HG03342 (cell line): ENCODE measurements at regions not wholly inside any gene's neighbourhood (a gene's known extent, or its start where the extent isn't known, plus 50 kb on each side); places are given as distances from the start of the nearest gene placed in this dataset.

Experiments used
- ATAC-seq: cut with Tn5 transposase; IDR thresholded peaks from one replicate; pipeline ENCODE4 v1.9.1; 2021; ENCODE audit warnings: mild to moderate bottlenecking, moderate library complexity; ENCODE audit not compliant: unreplicated experiment

DNA sequence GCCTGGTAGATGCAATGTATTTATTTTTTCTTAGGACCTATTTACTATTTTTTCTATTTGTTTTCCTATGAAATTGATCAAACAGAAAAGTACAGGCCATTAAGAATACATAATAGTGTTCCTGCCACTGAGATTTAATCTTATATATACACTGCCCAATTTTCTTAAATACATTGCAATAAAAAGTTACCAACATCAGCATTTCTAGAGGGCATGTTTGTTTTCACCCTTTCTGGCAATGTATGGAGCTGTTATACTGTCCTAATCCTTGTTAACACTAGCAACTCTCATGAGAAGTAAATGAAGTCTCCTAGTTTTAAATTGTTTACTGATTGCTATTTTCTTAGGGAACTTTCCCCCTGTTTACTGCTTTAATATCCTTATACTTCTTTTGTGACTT is 359.1 kb upstream of the SEMA3A start:
- no peak for ATAC-seq

DNA sequence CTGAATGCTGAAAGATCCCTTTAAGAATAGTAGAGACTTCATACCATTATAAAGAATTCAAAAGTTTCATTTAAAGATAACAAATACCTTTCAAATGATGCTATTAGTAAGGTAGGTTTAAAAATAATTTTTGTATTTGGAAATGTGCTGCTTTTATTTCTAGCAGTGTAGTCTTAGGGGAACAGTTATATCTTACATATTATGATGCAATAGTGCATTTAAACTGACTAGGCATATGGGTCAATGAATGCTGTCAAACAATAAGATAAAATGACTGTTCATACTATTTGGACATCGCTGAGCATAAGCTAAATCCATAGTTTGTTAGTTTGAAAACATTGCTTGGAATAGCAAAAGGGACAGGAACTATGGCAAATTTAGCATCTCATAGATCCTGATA is 354.8 kb upstream of the SEMA3A start:
- ATAC-seq, result no peak

DNA sequence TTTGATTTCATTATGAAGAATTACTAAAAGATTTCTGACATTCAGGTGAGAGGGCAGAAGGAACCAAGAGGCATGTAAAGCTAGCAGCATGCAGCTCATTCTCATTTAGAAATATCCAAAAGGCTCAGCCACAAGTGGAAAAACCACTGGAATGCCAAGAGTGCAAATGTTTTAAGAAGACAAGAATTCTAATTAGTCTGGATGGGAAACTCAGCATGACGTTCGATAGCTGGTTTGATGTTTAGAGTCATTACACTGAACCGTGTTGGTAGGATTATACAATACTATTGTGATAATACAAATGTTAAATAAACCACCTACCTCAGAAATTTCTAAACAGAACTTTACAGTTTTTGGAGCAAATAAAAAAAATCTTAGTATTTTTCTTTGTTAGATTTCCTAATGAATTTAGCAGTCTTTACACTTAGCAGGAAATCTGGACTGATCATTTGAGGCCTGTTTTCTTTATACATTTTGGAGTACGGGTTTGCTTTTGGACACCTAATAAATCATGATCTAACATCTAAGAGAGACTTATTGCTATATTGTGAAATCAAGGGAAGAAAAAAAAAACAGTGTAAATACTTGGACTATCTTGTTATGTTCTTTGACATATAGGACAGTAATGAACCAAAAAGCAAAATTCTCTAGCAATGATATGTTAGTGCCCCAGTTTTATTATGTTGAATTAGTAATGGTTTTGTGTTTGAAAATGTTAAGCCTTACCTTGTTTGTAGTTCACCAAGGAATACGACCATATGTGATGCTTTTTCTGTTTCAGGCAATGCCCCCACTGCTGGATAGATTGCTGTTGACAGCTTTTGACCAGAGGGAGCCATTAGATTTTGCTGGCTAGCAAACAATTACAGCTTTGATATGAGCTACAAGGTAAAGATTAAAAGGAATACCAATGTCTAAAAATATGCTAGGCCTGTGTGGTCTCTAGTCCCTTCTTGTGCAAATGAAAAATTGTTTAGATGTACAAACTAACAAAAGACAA is 354.1 kb upstream of the SEMA3A start:
- no peak for ATAC-seq

DNA sequence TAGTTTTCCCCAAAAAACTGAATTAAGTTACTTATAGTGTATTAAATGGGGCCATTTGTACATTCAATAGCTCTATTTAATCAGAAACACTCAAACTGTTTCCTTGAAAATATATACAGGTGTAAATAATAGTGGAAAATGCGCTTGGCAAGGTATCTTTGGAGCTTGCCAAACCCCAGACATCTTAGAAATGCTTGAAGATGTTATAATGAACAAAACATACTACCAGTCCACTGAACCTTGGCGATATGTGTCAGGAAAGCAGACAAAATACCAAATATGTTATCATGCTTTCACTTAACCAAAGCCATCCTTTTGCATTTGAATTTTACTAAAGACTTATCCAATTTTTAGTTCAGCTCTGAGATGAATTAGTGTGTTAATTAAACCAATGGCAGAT is 352.7 kb upstream of the SEMA3A start:
- ATAC-seq, result no peak

DNA sequence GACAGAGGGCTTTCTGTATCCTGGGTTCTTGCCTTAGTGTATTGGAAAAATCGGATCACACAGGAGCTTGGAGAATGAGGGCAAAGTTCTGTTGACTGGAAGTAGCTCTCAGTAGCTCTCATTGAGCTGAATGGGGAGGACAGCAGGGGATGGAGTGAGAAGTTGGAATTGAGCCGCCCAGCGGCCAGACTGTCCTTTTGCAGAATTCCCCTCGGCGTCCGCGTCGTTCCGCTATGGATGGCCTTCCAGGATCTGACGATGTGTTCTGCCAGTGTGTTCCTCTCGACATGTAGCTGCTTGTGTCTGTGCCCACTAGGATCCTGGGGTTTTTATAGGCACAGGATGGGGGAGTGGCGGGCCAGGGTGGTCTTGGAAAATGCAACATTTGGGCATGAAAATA is 351.8 kb upstream of the SEMA3A start:
- ATAC-seq, result no peak

DNA sequence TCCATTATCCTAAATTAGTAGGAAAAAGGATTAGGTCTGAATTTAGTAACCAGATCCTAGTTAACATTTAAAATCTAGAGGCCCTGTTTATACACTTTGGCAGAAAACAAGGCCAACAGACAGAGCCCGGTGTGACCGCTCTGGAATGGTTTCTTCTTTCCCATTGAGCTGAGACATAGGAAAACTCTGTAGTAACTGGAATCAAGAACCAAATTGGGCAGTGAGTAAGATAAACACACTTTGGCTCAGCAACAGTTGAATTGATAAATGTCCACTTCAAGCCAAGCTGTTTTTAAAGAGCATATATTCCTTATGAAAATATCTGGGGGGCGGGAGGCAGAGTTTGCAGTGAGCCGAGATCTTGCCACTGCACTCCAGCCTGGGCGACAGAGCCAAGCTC is 343.7 kb upstream of the SEMA3A start:
- ATAC-seq, result no peak

DNA sequence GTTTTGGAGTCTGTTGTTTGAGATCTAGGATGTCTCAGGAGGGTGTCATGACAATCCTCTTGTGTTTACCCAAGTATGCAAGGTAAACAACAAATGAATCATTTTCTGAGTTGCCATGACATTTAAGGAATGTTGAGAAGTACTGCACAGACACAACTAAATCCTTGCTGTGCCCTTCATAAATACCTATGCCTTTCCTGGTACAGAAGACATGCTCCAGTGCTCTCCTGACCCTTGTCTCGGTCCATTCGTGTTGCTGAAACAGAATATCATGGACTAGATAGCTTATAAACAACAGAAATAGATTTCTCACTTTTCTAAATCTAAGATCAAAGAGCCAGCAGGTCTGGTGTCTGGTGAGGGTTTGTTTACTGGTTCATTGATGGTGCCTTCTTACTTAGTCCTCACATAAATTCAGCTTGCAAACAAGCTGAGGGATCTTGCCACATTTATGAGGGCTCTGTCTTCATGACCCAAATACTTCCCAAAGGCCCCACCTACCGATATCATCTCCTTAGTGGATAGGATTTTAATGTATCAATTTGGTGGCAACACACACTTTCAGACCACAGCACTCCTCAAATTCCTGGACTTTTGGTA is 341.8 kb upstream of the SEMA3A start:
- no peak for ATAC-seq

DNA sequence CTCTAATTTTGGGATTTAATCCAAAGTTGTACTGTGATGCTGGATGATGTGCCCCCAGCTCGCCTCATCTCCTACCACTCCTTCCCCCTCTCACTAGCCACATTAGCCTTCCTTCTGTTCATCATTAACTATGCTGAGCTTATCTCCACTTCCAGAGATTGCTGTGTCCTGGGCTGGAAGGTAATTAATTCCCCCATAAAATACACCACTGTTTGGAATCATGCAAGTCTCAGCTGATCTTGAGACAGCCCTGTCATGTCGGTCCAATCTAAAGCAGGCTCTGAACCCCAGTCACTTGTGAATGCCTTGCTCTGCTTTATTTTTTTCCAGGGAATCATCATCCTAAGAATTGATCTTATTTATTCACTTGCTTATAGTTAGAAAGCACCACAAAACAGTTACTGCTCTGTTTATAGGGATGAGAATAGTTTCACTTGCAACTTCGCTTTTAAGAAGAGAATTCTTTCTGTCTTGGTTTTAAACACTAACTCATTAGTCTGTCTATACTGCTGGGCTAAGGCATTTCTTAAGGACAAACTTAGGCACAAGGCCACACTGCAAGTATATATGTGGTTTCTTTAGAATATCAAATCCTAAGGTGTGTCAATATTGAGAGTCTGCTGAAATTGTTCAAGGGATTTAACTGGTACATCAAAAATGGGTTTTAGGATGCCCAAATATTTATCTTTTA is 341.1 kb upstream of the SEMA3A start:
- no peak for ATAC-seq

DNA sequence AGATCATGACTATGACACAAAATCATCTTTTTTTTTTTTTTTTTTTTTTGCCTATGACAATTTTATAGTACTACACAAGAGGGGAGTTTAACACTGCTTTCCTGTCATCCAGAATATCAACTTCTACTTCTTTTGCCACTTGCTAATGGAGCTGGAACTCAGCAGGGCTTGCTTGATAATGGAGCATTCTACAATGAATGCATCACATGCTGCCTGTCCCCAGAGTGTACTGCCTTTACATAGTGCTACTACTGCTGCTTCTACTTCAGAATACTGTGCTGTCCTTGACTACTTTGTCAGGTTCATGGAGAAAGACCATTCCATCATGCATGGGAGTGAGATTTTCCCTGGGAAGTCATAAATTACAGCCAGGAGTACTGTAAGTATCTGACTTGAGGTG is 338.6 kb upstream of the SEMA3A start:
- no peak for ATAC-seq

DNA sequence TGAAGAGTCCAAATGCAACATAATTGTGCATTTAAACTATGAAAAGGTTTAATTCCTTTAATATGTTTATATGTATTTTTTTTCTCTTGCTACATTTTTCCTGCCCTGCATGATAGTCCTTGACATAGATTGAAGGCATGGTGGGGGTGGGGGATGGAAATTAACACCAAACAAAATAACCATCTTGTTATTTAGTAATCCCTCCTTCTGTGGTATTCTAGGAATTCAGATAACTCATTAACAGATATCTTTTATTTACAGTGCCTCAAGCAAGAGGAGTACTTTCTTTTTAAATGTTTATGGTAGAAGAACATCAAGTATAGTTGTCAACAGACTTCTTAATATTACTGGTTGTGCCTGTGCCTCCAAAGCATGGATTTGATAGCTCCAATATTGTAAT is 337.6 kb upstream of the SEMA3A start:
- no peak for ATAC-seq

DNA sequence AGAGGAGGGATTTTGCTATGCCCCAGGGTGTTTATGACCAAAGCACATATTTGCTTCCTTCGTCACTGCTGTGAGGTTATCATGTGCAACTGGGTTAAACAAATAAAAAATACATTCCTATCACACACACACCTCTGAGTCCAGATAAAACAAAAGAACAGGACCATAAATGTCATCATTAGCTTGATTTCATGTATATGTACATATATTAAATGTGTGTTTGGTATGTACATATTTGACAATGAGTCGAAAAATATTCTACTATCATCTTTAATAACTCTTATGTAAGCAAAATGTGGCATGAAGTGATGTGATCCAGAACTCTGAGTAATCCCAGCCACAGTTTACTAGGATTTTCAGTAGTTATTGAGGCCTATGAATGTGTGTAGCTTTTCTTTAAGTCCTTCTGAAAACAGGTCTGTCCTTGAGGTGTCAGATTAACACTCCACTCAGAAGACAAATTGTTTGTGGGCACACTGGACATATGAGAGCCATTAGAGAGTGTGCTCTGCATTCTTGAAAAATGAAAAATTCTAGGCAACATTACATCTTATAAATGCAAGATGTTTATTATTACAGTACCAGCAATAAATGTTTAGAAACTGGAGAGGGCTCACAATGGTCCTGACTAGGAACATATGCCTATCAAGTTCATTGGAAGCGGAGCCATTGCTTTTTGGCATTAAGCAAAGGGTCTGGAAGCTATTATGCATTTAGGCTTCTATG is 335.1 kb upstream of the SEMA3A start:
- no peak for ATAC-seq

DNA sequence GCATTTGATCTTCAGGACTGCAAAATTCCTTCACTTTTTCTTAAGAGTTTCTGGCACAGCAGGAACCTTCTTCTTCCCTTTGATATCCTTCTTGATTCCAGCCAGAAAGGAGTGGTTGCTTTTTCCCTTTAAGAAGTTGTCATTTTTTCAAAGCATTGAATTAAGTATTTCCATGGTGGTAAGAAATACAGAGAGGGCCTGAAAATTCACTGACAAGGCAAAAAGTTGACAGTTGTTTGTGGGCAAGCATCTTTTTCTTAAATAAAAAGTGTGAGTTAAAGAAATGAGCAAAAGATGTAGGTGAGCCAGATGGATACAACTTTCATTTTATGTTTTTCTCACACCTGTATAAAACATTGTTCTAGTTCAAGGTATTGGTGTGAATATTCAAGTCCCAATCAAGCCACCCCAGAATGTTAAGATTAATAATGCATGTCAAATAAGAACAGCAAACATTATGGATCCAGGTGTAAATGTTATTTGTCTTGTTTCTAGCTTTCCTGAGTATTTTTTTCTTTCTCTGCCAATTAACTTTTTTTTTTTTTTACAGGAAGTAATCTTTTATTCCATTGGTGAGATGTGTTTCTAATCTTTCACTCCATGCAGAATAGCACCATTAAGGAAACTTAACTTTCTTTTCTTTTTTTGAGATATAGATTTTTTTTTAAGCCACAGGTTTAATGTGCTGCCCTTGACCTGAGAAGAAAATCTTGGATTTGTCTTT is 334.3 kb upstream of the SEMA3A start:
- no peak for ATAC-seq

DNA sequence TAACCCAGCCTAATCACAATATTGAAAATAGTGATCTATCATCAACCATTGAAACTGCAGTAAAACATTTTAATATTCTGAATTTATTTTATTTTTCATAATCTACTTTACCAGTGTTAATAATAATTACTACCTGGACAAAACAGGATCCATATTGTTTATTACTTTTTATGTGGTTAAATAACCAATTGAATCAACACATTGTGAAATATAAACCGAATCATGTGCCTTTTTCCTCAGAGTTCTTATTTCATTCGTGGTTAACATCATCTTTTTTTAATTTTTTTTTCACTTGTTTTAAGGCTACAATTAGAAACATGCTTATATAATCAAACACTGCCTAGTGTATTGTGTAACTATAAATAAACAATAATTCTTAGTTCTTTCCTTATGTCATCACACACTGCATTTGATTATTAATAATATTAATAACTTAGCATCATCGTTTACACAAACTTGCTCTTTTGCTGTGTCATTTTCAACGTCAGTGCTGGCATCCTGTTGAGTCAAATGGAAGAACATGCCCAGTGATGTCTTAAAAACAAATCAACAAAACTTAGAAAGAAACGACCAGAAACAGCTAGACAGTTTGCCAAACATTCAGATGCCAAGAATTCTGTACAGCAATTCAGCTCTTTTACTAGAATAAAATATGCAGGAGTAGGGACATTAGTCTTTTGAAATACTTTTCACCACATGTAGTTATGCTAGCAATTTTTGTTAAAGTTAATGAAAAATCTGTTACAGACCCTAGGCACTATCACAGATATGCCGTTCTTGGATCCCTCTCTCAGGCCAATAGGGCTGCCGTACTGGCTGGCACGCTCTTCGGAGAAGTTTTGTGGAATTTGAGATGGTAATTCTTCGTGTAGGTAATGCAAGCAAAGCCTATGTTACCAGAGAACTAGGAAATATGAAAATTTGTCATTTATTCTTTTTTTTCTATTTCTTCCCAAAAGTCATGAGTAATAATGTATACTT is 330.4 kb upstream of the SEMA3A start:
- ATAC-seq, result no peak

DNA sequence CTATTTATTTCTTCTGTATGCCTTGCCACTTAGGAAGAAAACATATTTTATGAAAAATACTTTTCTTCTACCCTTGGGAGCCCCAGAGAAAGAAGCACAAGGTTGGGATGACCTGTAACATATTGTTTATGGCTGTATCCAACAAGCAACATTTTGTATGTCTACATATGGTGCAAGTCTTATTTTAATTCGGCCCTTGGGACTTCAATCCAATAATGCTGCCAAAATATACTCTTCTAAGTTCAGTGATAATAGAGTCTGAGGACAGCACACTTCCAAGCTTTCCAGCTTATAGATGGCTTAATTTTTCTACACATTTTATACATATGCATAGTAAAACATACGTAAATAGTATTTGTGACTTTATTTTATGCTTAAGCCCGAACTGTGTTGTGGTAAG is 318.5 kb upstream of the SEMA3A start:
- no peak for ATAC-seq

DNA sequence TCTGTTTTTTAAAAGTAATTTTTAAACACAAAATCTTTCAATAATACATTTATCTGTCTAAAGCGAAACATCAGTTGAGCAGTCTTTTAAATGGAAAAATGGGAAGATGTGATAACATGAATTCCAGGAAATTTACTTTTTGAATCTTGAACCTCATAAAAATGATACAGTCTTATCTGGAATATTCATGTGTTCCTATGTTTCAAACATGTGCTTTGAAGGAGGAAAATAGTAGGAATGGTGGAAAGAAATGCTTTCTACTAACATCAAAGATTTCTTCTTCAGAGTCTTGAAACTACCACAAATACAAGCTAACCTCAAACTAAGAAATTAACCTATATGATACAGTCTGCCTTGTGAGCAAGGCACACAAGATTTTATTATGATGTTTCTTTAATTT is 317.5 kb upstream of the SEMA3A start:
- no peak for ATAC-seq

DNA sequence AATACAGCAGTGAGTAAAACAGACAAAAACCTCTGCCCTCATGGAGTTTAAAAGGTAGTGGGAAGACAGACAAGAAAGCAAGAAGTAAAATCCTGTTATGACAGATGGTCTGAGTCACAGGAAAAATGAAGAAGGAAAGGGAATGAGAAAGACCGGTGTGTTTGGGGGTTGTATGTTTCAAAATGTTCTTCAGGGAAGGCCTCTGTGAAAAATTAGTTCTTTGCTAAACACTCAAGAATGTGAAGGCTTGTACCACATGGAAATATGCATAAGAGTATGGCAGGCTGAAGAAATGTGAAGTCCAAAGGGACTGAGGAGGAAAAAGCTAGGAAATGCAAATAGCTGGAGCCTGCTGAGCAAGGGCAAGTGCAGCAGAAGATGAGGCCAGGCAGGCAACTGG is 315.9 kb upstream of the SEMA3A start:
- ATAC-seq, result no peak

DNA sequence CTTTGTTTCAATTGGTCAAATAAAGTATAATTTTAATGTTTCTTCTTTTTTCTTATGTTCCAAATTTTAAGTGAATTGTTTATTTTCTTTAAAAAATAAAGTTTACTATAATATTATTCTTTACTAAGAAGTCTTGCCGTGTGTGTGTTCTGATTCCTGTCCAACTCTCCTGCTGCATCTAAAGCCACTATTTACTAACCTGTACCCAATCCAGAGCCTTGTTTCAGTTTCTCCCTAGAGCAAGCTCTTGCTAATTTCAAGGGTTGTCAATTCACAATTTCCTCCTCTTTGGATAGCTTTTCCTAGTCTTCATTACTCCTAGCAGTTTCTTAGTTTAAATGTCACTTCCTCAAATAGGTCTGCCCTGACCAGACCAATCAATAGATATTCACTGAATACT is 314.9 kb upstream of the SEMA3A start:
- no peak for ATAC-seq

DNA sequence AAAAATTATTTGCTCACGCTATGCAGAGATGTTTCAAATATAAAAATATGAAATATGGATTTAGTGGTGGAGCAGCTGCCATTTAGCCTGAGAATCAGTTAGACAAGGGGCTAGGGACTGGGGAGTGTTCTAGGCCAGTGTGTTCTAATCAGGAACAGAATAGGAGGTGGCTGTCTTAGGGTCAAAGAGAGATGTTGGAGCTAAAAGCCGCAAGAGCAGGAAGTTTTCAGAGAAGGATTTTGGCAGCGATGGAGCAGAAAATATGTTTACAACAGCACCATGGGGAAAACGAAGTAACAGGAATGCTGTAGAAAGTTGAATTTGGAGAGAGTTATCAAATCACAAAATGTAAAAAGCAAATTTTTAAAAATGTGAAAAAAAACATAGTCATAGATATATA is 314.0 kb upstream of the SEMA3A start:
- no peak for ATAC-seq

DNA sequence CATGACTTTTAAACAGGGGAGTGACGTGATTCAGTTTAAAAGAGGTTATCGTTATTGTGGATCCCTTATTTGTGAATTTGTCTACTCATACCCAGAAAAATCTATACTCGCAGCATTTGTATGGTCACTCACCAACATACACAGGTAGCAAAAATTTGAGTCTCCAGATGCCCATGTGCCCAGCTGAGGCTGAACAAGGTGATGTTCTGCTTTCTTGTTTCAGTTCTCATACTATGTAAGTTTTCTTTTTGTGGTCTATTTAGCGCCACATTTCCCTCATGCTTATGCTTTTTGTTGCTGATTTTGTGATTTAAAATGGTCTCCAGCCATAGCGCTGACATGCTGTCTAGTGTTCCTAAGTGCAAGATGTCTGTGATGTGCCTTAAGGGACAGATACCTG is 312.9 kb upstream of the SEMA3A start:
- ATAC-seq, result no peak
